A549 (cell line): ENCODE measurements at regions not wholly inside any gene's neighbourhood (a gene's known extent, or its start where the extent isn't known, plus 50 kb on each side); places are given as distances from the start of the nearest gene placed in this dataset.

Source experiments
- CHD2 ChIP-seq: fragments of 150-350 bp; IDR thresholded peaks from 2 replicates; pipeline ENCODE4 v1.6.1; 2014; ENCODE audit warnings: low read length; ENCODE audit not compliant: partially characterized antibody
- JUN ChIP-seq, 2 experiments: fragments of >200 bp; sonication (Bioruptor Twin); formaldehyde crosslinking; IDR thresholded peaks; 2 replicates in 1 of 2; 3 replicates in 1 of 2; pipeline ENCODE4 v1.6.1; 2016 to 2017
- KDM1A ChIP-seq: fragments of 200-600 bp; sonication (generic); IDR thresholded peaks from 2 replicates; pipeline ENCODE4 v1.6.1; 2016; ENCODE audit warnings: low read depth, mild to moderate bottlenecking
- POLR2A ChIP-seq: IDR thresholded peaks from 2 replicates; pipeline ENCODE4 v1.6.1; 2012; ENCODE audit warnings: mild to moderate bottlenecking, low read length
- RNF2 ChIP-seq: fragments of 200-600 bp; sonication (generic); IDR thresholded peaks from 2 replicates; pipeline ENCODE4 v1.6.1; 2016; ENCODE audit warnings: low read depth, mild to moderate bottlenecking, antibody characterized with exemption, moderate library complexity, borderline replicate concordance
- TF ChIP-seq, protein P1 (sequence below): fragments of >200 bp; sonication (Bioruptor Twin); formaldehyde crosslinking; IDR thresholded peaks from 3 replicates; pipeline ENCODE4 v1.5.1; 2016
- TF ChIP-seq, protein P2 (sequence below): IDR thresholded peaks from 2 replicates; pipeline ENCODE4 v1.6.1; 2012
- TF ChIP-seq, protein P3 (sequence below): fragments of 150-350 bp; IDR thresholded peaks from 2 replicates; pipeline ENCODE4 v1.6.1; 2014; ENCODE audit warnings: low read depth, mild to moderate bottlenecking, low read length
- TF ChIP-seq, protein P4 (sequence below): fragments of 450-650 bp; IDR thresholded peaks from 2 replicates; pipeline ENCODE4 v1.6.1; 2014; ENCODE audit warnings: antibody characterized with exemption

DNA sequence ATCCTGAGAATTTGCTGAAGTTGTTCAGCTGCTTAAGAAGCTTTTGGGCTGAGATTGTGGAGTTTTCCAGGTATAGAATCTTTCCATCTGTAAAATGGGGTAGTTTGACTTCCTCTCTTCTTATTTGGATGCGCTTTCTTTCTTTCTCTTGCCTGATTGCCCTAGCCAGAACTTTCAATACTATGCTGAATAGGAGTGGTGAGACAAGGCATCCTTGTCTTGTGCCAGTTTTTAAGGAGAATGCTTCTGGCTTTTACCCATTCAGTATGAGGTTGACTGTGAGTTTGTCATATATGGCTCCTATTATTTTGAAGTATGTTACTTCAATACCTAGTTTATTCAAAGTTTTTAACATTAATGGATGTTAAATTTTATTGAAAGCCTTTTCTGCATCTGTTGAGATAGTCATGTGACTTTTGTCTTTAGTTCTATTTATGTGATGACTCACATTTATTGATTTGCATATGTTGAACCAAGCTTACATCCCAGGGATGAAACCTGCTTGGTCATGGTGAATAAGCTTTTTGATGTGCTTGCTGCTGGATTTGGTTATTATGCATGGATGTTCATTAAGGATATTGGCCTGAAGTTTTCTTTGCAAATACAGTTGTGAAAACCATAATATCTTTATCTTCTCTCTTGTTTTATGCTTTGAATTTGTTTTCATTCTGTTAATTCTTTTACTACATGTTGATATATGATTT is 573.8 kb upstream of the NDST4 start:
- TF ChIP-seq, protein P1, sequence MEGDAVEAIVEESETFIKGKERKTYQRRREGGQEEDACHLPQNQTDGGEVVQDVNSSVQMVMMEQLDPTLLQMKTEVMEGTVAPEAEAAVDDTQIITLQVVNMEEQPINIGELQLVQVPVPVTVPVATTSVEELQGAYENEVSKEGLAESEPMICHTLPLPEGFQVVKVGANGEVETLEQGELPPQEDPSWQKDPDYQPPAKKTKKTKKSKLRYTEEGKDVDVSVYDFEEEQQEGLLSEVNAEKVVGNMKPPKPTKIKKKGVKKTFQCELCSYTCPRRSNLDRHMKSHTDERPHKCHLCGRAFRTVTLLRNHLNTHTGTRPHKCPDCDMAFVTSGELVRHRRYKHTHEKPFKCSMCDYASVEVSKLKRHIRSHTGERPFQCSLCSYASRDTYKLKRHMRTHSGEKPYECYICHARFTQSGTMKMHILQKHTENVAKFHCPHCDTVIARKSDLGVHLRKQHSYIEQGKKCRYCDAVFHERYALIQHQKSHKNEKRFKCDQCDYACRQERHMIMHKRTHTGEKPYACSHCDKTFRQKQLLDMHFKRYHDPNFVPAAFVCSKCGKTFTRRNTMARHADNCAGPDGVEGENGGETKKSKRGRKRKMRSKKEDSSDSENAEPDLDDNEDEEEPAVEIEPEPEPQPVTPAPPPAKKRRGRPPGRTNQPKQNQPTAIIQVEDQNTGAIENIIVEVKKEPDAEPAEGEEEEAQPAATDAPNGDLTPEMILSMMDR = no peak
- TF ChIP-seq, protein P2, sequence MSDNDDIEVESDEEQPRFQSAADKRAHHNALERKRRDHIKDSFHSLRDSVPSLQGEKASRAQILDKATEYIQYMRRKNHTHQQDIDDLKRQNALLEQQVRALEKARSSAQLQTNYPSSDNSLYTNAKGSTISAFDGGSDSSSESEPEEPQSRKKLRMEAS = no peak
- TF ChIP-seq, protein P3, sequence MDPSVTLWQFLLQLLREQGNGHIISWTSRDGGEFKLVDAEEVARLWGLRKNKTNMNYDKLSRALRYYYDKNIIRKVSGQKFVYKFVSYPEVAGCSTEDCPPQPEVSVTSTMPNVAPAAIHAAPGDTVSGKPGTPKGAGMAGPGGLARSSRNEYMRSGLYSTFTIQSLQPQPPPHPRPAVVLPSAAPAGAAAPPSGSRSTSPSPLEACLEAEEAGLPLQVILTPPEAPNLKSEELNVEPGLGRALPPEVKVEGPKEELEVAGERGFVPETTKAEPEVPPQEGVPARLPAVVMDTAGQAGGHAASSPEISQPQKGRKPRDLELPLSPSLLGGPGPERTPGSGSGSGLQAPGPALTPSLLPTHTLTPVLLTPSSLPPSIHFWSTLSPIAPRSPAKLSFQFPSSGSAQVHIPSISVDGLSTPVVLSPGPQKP = no peak
- TF ChIP-seq POLR2A (no peak), RNF2 (no peak), KDM1A (no peak), JUN (IDR thresholded peaks at IDR 0.05) (no peak), CHD2 (no peak)
- TF ChIP-seq, protein P4, sequence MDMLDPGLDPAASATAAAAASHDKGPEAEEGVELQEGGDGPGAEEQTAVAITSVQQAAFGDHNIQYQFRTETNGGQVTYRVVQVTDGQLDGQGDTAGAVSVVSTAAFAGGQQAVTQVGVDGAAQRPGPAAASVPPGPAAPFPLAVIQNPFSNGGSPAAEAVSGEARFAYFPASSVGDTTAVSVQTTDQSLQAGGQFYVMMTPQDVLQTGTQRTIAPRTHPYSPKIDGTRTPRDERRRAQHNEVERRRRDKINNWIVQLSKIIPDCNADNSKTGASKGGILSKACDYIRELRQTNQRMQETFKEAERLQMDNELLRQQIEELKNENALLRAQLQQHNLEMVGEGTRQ = no peak
